Hepatocyte (in vitro differentiated cells): ENCODE measurements at regions not wholly inside any gene's neighbourhood (a gene's known extent, or its start where the extent isn't known, plus 50 kb on each side); places are given as distances from the start of the nearest gene placed in this dataset.

Source experiments
- DNase-seq: peaks from one replicate; pipeline ENCODE4 v3.0.0-alpha.2; 2016; ENCODE audit warnings: low spot score
- H2AFZ ChIP-seq: fragments of 200-600 bp; sonication (generic); 2 replicates; pipeline ENCODE4 v1.6.0; 2016; ENCODE audit warnings: antibody characterized with exemption, mild to moderate bottlenecking
- H3K27ac ChIP-seq: fragments of 200-600 bp; sonication (generic); 2 replicates; pipeline ENCODE4 v1.5.1; 2016; ENCODE audit warnings: mild to moderate bottlenecking
- H3K27me3 ChIP-seq: fragments of 200-600 bp; sonication (generic); 2 replicates; pipeline ENCODE4 v1.6.1; 2016
- H3K36me3 ChIP-seq: fragments of 200-600 bp; sonication (generic); replicated peaks from 2 replicates; pipeline ENCODE4 v1.5.1; 2016; ENCODE audit warnings: low read depth; ENCODE audit not compliant: insufficient read depth
- H3K4me1 ChIP-seq: fragments of 200-600 bp; sonication (generic); 2 replicates; pipeline ENCODE4 v1.5.1; 2016; ENCODE audit warnings: mild to moderate bottlenecking, moderate library complexity; ENCODE audit not compliant: insufficient read depth
- H3K4me2 ChIP-seq: fragments of 200-600 bp; sonication (generic); 2 replicates; pipeline ENCODE4 v1.6.0; 2016
- H3K4me3 ChIP-seq: fragments of 200-600 bp; sonication (generic); 2 replicates; pipeline ENCODE4 v1.5.1; 2016; ENCODE audit warnings: mild to moderate bottlenecking
- H3K79me2 ChIP-seq: fragments of 200-600 bp; sonication (generic); 2 replicates; pipeline ENCODE4 v1.6.0; 2017; ENCODE audit warnings: mild to moderate bottlenecking
- H3K9me2 ChIP-seq: fragments of 200-600 bp; sonication (generic); replicated peaks from 2 replicates; pipeline ENCODE4 v1.6.0; 2017; ENCODE audit warnings: mild to moderate bottlenecking; ENCODE audit not compliant: insufficient read depth
- H3K9me3 ChIP-seq: fragments of 200-600 bp; sonication (generic); 2 replicates; pipeline ENCODE4 v1.5.1; 2016; ENCODE audit warnings: low read depth, mild to moderate bottlenecking
- H4K20me1 ChIP-seq: fragments of 200-600 bp; sonication (generic); 2 replicates; pipeline ENCODE4 v1.6.0; 2016; ENCODE audit warnings: mild to moderate bottlenecking; ENCODE audit not compliant: insufficient read depth, poor library complexity, severe bottlenecking
- CTCF ChIP-seq: fragments of 200-600 bp; sonication (generic); IDR thresholded peaks from 2 replicates; pipeline ENCODE4 v1.5.1; 2016; ENCODE audit warnings: antibody characterized with exemption, mild to moderate bottlenecking; ENCODE audit not compliant: poor library complexity
- EZH2 ChIP-seq: fragments of 200-600 bp; sonication (generic); IDR thresholded peaks from 2 replicates; pipeline ENCODE4 v1.6.1; 2016; ENCODE audit warnings: antibody characterized with exemption, mild to moderate bottlenecking, borderline replicate concordance
- EZH2phosphoT487 ChIP-seq: fragments of 200-600 bp; sonication (generic); IDR thresholded peaks from one replicate; pipeline ENCODE4 v1.6.1; 2018; ENCODE audit warnings: antibody characterized with exemption, mild to moderate bottlenecking, low read depth, moderate library complexity; ENCODE audit not compliant: unreplicated experiment, severe bottlenecking
- WGBS: methylation state at CpG from one replicate; pipeline ENCODE4 v1.1.6; 2016; ENCODE audit warnings: low lambda C conversion rate; ENCODE audit errors: missing lambda C conversion rate; 5-methylcytosine and 5-hydroxymethylcytosine counted together

- no peak for TF ChIP-seq EZH2phosphoT487
- no peak for TF ChIP-seq CTCF
- no peak for TF ChIP-seq EZH2
- Histone ChIP-seq H2AFZ (no peak overlapping the region), H3K9me3 (no peaks in the 10 kb centered on the region), H3K4me3 (no peak overlapping the region), H3K9me2 (no peaks in the 10 kb centered on the region), H3K36me3 (no peaks in the 10 kb centered on the region), H4K20me1 (no peaks in the 10 kb centered on the region), H3K4me1 (no peaks in the 10 kb centered on the region), H3K27ac (no peak overlapping the region), H3K4me2 (no peak overlapping the region), H3K27me3 (no peaks in the 10 kb centered on the region), H3K79me2 (no peaks in the 10 kb centered on the region)
- DNase-seq: no peak
- 77% methylated on average over 3 of the region's 3 CpGs for whole genome bisulfite sequencing
Observed at GRCh38 chr1:5012249-5012648, 357.8 kb downstream of the AJAP1 start.

GRCh38 chr1:5010656-5011055 lies 356.2 kb downstream of the AJAP1 start:
- H3K79me2 ChIP-seq: no peaks in the 10 kb centered on the region
- WGBS: 74% methylated on average over 8 of the region's 8 CpGs
- H3K4me3 ChIP-seq: no peak overlapping the region
- no peak for TF ChIP-seq CTCF
- no peak for TF ChIP-seq EZH2
- TF ChIP-seq EZH2phosphoT487: no peak
- no peak overlapping the region for H3K27ac ChIP-seq
- no peaks in the 10 kb centered on the region for H3K9me2 ChIP-seq
- no peak for DNase-seq
- no peaks in the 10 kb centered on the region for H3K27me3 ChIP-seq
- no peak overlapping the region for H2AFZ ChIP-seq
- no peaks in the 10 kb centered on the region for H4K20me1 ChIP-seq
- no peak overlapping the region for H3K4me2 ChIP-seq
- H3K4me1 ChIP-seq: no peaks in the 10 kb centered on the region
- H3K9me3 ChIP-seq: no peaks in the 10 kb centered on the region
- H3K36me3 ChIP-seq: no peaks in the 10 kb centered on the region

GRCh38 chr1:5010236-5010635 lies 355.8 kb downstream of the AJAP1 start:
- no peak overlapping the region for H2AFZ ChIP-seq
- WGBS: 85% methylated on average over 4 of the region's 4 CpGs
- no peak for DNase-seq
- no peaks in the 10 kb centered on the region for H3K9me3 ChIP-seq
- H3K4me1 ChIP-seq: no peaks in the 10 kb centered on the region
- H3K36me3 ChIP-seq: no peaks in the 10 kb centered on the region
- H3K79me2 ChIP-seq: no peaks in the 10 kb centered on the region
- H3K4me2 ChIP-seq: no peak overlapping the region
- no peak overlapping the region for H3K4me3 ChIP-seq
- no peak for TF ChIP-seq EZH2
- TF ChIP-seq EZH2phosphoT487: no peak
- TF ChIP-seq CTCF: no peak
- H4K20me1 ChIP-seq: no peaks in the 10 kb centered on the region
- no peak overlapping the region for H3K27ac ChIP-seq
- H3K9me2 ChIP-seq: no peaks in the 10 kb centered on the region
- H3K27me3 ChIP-seq: no peaks in the 10 kb centered on the region

GRCh38 chr1:5009376-5010065 lies 355.1 kb downstream of the AJAP1 start:
- H3K4me2 ChIP-seq: no peak overlapping the region
- H3K4me1 ChIP-seq: no peaks in the 10 kb centered on the region
- no peak for DNase-seq
- no peaks in the 10 kb centered on the region for H3K9me2 ChIP-seq
- TF ChIP-seq CTCF (no peak), EZH2 (no peak), EZH2phosphoT487 (no peak)
- 75% methylated on average over 7 of the region's 7 CpGs for WGBS
- H4K20me1 ChIP-seq: no peaks in the 10 kb centered on the region
- H3K27ac ChIP-seq: no peak overlapping the region
- H3K9me3 ChIP-seq: no peaks in the 10 kb centered on the region
- no peaks in the 10 kb centered on the region for H3K79me2 ChIP-seq
- H2AFZ ChIP-seq: no peak overlapping the region
- H3K27me3 ChIP-seq: no peaks in the 10 kb centered on the region
- H3K4me3 ChIP-seq: no peak overlapping the region
- no peaks in the 10 kb centered on the region for H3K36me3 ChIP-seq
